ENCODE measurements at regions not wholly inside any gene's neighbourhood (a gene's known extent, or its start where the extent isn't known, plus 50 kb on each side); places are given as distances from the start of the nearest gene placed in this dataset.

DNA sequence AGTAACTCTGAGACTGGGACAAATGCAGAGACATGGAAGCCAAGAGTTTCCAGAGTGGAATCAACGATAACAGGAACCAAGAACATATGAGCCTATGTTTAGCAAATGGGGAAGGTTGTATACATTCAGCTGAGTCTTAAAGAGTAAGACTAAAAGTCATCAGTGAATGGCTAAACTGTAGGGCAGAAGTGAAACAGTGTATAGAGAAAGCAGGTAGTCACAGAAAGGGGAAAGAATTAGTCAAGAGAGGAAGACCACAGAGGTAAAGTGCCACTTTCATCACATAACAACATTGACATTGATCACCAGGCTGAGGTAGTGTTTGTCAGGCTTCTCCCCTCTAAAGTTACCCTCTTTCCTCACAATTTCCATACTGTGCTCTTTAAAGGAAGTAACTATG lies 306.5 kb upstream of the SPTLC3 start:
- H3K4me3 ChIP-seq (ENCODE audit: control insufficient read depth, low read depth, low read length) = no peak overlapping the region
- TF ChIP-seq CTCF (conservative IDR thresholded peaks at IDR 0.05; ENCODE audit: control insufficient read depth, insufficient read depth, low read depth, low read length) = no peak
- DNase-seq (ENCODE audit: low read depth) = no peak

DNA sequence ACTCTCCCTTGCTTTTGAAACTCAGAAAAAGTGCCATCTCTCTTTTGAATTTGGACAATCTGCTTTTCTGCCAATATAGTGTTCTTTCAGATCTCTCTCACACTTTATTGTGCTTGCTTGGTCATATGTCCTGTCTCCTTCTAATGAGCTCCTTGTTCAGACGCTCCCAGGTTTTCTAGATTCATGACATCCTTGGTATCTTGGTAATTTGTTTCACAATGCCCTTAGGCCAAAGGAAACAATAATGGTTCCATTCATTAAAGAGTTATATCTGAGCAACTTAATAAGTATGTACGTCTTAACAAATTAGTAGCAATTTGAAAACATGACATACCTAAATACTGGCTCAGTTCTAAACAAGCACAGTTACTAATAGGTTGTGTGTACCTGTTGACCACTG lies 293.4 kb upstream of the SPTLC3 start:
- H3K4me3 ChIP-seq (ENCODE audit: control insufficient read depth, low read depth, low read length) = no peak overlapping the region
- no peak for TF ChIP-seq CTCF (conservative IDR thresholded peaks at IDR 0.05; ENCODE audit: control insufficient read depth, insufficient read depth, low read depth, low read length)
- DNase-seq (ENCODE audit: low read depth) = no peak

- no peak overlapping the region for H3K4me3 ChIP-seq (ENCODE audit: control insufficient read depth, low read depth, low read length)
- no peak for TF ChIP-seq CTCF (conservative IDR thresholded peaks at IDR 0.05; ENCODE audit: control insufficient read depth, insufficient read depth, low read depth, low read length)
- no peak for DNase-seq (ENCODE audit: low read depth)
Observed at GRCh38 chr20:12715991-12716680, 292.6 kb upstream of the SPTLC3 start.

GRCh38 chr20:12717061-12717460 lies 291.7 kb upstream of the SPTLC3 start:
- no peak overlapping the region for H3K4me3 ChIP-seq (ENCODE audit: control insufficient read depth, low read depth, low read length)
- no peak for TF ChIP-seq CTCF (conservative IDR thresholded peaks at IDR 0.05; ENCODE audit: control insufficient read depth, insufficient read depth, low read depth, low read length)
- no peak for DNase-seq (ENCODE audit: low read depth)

- no peak for DNase-seq (ENCODE audit: low read depth)
- no peak overlapping the region for H3K4me3 ChIP-seq (ENCODE audit: control insufficient read depth, low read depth, low read length)
Observed at GRCh38 chr20:12718619-12719018, 290.2 kb upstream of the SPTLC3 start.

DNA sequence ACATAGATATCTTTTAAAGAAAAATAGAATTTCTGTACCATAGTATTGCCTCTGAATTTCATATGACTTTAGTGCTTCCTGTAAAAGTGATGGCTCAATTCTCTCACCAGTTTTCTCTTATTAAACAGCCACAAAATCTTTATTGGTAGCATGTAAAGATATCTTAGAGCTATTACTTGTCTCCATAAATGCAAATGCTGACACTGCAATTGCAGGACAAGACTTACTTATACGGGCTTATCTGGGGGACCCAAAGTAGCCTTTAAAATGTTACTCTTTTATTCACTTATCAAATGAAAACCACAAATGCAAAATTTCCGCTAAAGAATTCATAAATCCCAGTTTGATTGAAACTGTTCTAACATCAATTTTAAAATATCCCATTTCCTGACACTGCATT lies 287.1 kb upstream of the SPTLC3 start:
- no peak for TF ChIP-seq CTCF (conservative IDR thresholded peaks at IDR 0.05; ENCODE audit: control insufficient read depth, insufficient read depth, low read depth, low read length)
- no peak overlapping the region for H3K4me3 ChIP-seq (ENCODE audit: control insufficient read depth, low read depth, low read length)
- no peak for DNase-seq (ENCODE audit: low read depth)

More at GRCh38 chr20:12718619-12719018, 290.2 kb upstream of the SPTLC3 start:
- TF ChIP-seq CTCF (conservative IDR thresholded peaks at IDR 0.05; ENCODE audit: control insufficient read depth, insufficient read depth, low read depth, low read length) = no peak

GRCh38 chr20:12722091-12722490 lies 286.7 kb upstream of the SPTLC3 start:
- DNase-seq (ENCODE audit: low read depth) = no peak
- no peak for TF ChIP-seq CTCF (conservative IDR thresholded peaks at IDR 0.05; ENCODE audit: control insufficient read depth, insufficient read depth, low read depth, low read length)
- no peak overlapping the region for H3K4me3 ChIP-seq (ENCODE audit: control insufficient read depth, low read depth, low read length)
